Stimulated activated CD8-positive, alpha-beta memory T cell treated with anti-CD3 and anti-CD28 coated beads, Interleukin-15, amount 100 ng/mL, for 24 hours (primary cell): ENCODE measurements at regions not wholly inside any gene's neighbourhood (a gene's known extent, or its start where the extent isn't known, plus 50 kb on each side); places are given as distances from the start of the nearest gene placed in this dataset.
"Not testable (repeated sequence)": the region's sequence is repeated elsewhere in the genome, so short reads cannot be mapped to it uniquely, and the experiment has no call there.

Experiments used
- DNase-seq: peaks from one replicate; pipeline ENCODE4 v3.0.0-alpha.2; 2020; ENCODE audit warnings: low read depth

DNA sequence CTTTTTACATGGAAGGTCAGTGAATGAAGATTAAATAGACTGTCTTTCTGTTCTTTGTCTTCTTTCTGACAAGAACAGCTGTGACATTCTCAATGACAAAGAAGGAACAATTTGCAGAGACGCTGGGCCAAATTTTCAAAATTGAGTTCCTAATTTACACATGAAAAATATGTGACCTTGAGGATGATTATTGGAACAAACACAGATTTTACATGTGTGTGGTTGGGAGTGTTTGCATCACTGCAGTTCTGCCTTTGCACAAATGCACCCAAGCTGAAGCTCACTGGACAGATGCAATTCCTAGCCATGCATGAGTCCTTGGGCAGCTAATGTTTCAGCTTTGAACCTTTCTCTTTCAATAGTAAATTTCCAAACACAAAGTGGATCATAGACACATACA is 350.8 kb downstream of the QKI start:
- DNase-seq, result no peak

DNA sequence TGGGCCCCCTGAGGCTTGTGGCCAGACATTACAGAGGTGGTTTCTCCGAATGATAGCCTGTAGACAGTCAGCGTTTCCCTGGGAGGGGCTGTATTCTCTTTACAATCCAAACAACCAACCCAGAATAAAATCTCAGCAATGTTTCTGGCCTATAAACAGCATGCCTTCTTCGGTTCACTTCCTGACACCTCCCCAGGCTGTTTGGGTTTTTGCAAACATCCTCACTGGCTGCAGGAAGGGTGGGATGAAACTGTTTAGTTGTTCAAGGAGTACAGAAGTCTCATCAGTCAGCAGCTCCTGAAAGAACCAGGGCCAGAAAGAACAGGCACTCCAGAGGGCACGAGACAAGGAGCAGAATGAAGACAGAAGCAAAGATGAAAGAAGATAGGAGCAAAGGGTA is 350.0 kb downstream of the QKI start:
- DNase-seq, result no peak

DNA sequence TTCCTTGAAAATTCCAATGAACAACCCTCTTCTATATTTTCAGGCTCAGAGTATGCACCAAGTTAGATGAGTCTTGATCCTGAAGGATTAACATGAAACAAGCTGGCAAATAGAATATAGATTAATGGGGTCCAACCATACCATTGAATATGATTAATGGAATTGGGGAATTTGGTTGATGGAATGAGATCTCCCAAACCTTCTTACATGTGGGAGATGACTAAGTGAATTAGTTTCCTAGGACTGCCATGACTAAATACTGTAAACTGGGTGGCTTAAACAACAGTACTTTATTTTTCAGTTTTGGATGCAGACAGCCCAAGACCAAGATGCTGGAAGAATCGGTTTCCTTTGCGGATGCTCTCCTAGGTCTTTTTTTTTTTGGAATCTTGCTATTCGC is 347.0 kb downstream of the QKI start:
- no peak for DNase-seq

DNA sequence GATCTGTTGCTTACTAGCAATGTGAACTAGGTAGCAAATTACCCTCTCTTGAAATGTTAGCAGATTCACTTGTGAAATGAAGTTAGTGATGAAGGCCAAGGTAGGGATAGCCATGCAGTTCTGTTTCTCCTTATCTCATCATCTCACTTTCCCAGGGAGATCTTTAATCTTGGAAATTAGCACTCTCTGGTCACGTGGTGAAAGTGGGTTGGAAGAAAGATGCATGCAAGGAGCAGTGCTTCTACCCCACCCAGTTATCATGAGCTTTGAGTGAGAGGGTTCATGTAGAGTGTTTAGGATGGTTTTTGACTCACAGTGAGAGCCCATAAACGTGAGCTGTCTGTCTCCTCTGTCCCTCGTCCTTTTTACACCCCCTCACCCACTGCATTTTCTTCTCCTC is 346.3 kb downstream of the QKI start:
- DNase-seq, result no peak

DNA sequence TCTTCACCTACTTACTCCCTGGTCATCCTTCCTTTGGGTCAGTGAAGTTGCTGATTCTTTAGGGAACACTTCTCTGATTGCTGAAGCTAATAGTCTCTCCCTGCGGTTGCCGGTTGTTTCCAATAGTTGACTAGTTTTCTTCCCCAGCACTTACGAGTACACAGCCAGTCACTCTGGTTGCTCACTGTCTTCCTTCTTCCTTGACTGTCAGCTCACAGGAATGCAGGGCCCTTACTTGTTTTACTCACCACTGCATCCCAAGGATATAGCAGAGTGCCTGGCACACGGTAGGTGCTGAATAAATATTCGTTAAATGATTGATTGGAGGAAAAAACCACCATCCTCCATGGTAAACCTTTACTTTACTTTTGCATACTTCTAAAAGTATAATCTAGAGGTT is 345.0 kb downstream of the QKI start:
- no peak for DNase-seq

DNA sequence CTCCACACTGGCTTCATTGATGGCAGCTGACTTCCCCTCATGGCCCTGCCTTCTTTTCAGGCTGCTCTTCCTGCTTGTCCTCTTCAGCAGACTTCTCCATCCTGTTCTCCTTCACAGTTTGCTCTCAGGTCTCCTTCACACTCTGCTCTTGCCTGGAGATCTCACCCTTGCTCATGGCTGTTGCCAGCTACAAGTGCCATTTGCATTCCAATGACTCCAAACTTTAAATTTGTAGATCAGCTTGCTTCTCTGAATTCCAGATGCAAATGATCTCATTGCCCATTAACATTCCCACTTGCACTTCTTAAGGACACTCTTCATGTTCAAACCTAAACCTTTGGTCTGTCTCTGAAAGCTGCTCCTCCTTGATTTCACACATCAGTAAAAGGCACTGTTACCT is 343.0 kb downstream of the QKI start:
- no peak for DNase-seq

DNA sequence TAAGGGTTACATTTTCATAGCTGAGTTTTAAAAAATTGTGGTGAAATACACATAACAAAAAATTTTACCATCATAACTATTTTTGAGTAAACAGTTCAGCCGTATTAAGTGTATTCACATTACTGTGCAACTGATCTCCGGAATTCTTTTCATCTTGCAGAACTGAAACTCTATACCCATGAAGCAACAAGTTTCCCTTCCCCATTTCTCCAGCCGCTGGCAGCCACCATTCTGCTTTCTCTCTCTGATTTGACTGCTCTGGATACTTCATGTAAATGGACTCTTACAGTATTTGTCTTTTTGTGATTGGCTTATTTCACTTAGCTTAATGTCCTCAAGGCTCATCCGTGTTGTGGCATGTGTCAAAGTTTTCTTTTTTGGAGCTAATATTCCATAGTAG is 341.6 kb downstream of the QKI start:
- DNase-seq, result no peak

DNA sequence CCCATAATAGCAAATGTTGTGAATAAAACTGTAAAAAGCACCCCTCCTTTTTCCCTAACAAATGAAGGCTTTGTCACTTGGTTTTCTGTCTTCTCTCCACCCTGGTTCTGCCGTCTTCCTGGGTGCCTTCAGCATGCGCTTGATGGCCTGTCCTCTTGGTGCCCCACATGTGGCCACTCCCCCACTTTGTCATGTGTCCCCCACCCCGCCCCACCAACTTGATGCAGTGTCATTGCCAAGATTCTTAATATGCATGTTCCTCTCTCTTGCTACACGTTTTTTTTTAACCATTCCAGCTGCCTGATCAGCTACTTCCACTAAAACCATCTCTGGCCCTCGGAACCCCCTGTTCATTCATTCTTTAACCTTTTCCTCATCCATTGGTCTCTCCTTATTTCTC is 340.3 kb downstream of the QKI start:
- no peak for DNase-seq

DNA sequence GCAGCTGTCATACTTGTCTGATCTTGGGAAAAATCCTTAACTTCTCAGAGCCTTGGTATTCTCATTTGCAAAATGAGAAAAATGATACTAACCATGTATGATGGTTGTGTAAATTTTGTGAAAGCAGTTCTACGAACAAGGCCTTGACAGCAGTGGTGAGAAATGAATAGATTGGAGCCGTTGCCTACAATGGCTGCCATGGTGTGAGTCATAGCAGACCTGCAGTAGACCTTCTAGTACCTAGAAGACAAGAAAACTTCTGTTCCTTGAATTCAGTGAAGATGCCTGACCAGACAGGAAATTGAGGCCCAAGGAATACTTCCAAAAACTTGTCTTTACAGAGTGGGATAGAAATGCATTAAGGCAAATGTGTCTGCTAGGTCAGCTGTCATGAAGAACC is 338.9 kb downstream of the QKI start:
- DNase-seq, result no peak

DNA sequence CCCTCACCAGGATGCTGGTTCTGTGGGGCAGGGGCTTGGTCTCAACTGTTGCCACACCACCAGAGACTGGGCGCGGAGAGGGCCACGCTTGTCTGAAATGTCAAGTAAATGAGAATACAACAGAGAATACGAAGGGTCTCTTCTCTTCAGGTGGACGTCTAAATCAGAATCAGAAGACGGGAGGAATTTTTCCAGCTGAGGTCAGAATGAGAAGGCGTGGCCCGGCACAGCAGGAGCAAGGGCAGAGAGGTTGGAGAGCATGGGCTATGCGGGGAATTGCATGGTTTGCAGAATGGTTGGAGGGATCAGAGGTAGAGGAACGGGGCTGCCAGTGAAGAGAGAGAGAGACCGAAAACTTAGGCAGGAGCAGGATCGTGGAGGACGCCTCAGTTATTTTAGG is 337.9 kb downstream of the QKI start:
- DNase-seq, result no peak

DNA sequence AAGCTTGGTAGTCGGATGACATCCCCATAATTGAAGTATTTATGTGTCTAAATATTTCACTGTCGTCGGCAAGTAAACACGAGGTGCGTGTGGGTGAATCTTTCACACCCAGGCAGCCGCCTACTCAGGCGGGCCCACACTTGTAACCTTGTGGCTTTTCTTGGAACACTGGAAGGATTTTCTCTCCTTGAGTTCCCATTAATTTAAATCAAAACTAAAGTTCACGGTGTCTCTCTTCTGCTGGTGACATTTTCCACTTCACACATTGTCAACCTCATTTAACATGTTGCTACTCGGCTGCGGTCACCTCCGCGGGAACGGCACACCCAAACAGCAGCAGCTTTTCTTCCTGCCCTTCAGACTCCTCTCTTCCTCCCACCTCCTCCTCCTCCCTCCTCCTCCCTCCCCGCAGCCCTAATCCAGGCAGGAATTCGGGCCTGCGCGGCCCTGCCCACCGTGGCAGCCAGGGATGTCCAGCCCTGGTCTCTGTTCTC is 336.6 kb downstream of the QKI start:
- DNase-seq, result no peak

DNA sequence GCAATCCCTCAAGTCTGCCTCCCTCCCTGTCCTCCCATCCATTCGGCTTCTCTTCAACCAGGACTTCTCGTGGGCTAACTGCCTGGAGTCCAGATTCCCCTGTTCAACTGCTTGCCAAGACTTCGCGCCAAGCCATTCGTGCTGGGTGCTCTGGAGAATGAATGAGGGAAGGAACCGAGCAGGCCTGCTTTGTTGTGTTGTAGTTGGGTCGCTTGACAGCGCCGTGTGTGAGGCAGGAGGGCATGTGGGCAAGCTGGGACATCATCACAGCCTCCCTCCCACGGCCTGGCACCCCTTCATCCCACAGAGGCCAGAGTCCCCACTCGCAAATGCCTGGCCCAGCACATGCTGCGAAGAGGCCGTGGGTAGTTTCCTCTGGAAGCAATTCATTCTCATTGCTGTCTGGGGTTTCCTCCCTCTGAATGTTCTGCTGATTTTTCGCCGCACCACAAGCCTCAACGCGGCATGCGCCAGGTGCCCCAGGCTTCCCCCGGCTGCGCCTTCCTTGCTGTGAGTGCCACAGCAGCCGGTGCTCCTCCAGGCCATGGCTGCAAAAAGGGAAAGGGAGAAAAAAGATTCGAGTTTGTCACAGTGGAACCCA is 336.0 kb downstream of the QKI start:
- DNase-seq, result no peak

DNA sequence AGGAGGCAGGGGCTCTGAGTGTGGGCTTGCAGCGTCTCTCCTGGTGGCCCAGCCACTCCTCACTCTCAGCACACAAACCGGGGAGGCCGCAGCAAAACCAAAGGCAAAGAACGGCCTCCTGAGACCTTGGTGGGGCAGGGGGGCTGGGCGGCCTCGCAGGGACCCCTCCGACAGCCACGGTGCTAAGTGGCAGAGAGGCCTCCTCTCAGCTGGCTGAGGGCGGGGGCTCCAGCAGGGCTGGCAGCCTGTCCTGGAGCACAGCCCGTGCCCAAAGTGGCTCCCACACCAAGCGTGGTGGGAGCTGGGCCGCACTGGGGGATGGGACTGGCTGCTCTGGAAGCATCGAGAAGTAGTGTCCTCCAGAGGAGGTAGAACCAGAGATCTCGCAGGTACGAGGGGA is 334.4 kb downstream of the QKI start:
- DNase-seq, result no peak

DNA sequence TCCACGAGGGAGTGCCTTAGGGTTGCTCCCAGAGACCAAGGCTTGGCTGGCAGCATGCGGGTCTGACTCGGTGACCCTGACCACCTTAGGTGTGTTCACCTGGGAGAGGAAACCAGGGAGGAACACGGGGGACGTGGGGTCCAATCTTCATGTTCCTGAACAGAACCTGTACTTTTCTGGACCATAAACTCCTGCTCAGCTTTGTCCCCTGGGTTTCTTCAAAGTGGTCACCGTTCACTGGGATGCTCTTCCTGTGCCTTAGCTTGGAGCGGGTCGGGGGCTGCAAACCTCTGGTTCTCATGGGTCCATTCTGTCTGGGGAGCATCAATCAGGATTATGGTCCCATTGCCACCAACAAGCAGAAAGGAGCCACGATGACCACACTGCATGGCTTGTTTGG is 333.5 kb downstream of the QKI start:
- DNase-seq, result no peak

DNA sequence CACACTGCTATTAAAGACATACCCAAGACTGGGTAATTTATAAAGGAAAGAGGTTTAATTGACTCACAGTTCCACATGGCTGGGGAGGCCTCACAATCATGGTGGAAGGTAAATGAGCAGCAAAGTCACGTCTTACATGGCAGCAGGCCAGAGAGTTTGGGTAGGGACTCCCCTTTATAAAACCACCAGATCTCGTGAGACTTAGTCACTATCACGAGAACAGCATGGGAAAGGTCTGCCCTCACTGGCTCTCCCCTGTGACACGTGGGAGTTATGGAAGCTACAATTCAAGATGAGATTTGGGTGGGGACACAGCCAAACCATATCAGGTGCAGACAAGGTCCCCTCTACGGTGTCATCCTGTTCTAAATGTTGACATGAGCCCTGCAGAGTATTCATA is 332.5 kb downstream of the QKI start:
- not testable (repeated sequence) for DNase-seq

DNA sequence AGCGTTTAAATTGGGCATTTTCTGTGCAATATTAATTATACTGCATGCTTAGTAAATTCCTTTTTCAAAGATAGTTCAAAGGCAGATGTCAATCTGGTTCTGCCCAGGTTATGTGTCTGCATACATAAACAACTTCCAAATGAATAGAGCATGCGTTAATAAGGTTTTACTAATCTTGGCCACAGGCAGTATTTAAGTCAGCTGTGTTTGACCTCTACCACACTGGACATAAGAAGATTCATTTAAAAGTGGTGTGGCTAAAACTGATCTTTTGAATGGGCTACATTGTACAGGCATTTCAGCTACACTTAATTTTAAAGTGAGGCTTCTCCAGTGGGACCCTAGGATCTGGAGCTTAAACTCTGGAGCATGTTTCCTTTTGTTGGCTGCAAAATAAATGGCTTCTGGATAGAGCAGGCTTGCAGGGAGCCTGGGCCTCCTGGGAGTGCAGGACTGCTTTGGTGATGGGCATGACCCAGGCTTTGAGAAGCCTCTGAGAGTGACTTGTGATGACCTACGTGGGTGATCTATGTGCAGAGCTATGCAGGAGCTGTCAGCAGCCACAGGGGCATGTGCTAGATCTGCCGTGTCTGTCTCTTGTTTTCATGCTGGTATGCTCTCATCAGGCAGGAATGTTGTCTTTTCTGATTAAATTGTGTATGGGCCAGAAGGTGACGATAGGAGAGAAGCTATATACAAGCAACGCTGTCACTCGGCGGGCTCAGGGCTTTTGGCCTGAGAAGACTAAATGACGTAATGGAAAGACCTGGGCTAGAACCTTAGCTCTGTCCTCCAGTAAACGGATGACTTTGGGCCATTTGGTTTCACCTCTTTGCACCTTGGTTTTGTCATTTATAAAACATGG is 331.2 kb downstream of the QKI start:
- DNase-seq, result no peak

DNA sequence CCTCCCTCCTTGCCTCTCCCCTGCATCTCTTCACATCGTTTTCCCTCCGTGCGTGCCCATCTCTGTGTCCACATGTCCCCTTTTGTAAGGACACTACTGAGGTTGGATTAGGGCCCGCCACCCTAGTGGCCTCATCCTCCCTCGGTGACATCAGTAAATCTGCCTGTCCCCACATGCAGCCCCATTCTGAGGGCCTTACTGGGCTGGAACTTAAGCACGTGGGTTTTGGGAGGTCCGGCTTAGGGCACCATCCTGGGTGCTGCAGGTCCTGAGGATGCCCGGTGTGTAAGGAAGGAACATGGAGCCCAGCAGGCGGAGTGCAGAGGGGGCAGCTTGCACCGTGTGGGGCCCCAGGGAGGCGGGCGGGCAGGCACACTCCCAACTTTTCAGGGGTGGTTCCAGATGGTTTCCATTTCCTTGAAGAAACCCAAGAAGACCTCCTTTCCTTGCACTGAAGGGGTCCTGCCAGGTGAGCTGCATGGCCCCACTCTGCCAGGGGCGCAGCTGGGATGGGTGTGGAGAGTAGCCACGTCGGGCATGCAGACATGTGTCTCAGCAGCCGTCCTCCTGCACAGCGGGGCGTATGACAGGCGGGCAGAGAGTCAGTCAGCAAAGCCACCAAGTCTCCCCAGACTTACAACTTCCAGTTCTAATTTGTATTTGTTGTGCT is 329.9 kb downstream of the QKI start:
- no peak for DNase-seq

DNA sequence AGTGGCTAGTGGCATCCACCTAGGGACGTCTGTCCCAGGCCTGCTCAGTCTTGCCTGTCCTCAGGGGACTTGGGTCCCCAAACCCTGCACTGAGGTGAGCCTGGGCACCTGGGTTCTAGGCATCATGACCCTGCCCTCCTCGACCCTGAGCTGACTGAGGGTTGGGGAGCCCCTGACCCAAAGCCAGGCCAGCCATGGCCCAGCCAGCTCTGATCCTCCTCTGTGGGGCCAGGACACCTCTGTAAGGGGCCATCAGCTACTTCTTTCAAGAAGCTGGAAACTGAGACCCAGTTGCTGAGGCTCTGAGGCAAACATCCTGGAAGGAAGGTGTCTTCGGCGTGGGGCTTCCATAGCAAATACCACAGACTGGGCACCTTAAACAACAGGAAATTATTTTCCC is 329.3 kb downstream of the QKI start:
- DNase-seq, result no peak

DNA sequence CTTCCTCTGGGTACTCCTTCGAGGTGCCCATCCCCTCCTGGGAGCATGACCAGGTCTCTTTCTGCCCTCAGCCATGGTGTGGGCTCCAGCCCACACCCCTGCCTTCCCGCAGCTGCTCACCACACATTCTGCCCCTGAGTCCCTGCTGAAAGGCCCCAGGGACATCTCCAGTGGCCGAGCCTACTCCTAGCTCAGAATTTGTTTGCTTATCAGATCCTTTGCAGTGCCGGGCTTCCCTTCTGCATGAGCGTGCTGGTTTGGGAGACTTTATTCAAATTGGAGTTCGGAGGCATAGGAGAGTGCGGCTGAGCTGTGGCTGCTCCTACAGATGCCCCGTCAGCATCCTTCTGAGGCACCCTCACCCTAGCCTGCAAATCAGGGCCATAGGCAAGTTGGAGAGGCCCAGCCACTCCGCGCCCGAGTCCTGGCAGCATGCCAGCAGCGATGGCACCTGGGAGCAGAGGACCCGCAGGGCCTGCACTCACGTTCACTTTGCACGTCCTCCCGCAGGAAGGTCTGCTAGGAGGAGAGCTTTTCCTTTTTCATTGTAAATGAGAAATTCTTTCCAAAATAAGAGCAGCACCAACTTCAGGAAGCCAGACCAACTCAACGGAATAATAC is 327.3 kb downstream of the QKI start:
- DNase-seq, result no peak

DNA sequence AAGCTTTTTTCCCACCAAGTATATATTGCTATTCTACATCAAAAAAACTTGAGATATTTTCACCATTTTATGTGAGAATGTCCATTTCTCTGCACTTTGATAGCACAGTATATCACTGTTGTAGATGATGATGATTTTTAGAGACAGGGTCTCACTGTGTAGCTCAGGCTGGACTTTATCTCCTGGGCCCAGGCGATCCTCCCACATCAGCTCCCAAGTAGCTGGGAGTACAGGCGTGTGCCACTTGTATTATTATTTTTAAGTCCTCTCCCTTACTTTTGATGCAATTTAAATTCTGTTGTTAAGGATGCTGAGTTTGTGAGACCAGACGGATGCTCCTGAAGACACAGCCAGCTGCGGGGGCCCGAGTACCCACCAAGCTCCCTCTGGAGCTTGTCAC is 326.8 kb downstream of the QKI start:
- DNase-seq, result no peak

DNA sequence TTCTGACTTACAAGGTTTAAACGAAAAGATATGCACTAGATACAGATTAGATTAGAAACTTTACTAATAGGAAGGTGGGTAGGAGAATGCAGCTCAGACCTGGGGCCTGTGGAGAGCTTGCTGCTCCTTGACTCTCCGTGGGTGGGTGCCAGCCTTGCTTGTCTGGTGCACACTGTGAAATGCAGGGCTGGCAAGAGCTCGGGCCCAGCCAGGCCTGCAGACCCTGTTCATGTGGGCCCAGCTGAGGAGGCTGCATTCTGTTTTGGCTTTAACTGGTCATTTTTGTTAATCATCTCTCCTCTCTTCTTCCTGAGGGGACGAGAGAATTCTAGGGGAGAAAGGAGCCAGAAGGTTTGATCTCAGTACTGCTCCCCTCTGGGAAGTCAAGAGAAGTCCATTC is 325.4 kb downstream of the QKI start:
- no peak for DNase-seq

DNA sequence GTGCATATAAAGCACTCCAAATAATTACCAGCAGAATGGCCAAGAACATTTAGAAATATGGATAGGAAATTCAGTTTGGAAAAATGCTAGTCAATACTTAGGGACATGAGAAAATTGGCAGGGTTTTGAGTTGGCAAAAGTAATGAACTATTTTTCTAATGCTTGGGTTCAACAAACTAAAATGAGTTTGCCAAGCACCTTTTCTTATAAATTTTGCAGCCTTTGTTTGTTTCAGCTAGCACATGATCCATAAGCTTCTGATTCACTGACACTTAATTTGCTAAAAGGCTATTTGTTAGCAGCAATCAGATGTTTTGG is 324.8 kb downstream of the QKI start:
- DNase-seq, result no peak
